Gastrocnemius medialis (tissue), 4 donors: ENCODE measurements at regions not wholly inside any gene's neighbourhood (a gene's known extent, or its start where the extent isn't known, plus 50 kb on each side); places are given as distances from the start of the nearest gene placed in this dataset.

Experiments used
- CTCF ChIP-seq, 5 experiments: fragments of 450-650 bp in 3 of 5; fragments of 200-600 bp in 2 of 5; sonication (generic) in 2 of 5; IDR thresholded peaks in 4 of 5; conservative IDR thresholded peaks in 1 of 5; 1 replicate in 4 of 5; 2 replicates in 1 of 5; pipeline ENCODE4 v1.5.1; 2016 to 2019; ENCODE audit warnings: antibody characterized with exemption in 5 of 5, mild to moderate bottlenecking in 3 of 5, moderate library complexity in 3 of 5
- POLR2A ChIP-seq, 2 donors: fragments of 450-650 bp; IDR thresholded peaks; one replicate each; pipeline ENCODE4 v1.6.1; 2017; ENCODE audit warnings: antibody characterized with exemption in 2 of 2, mild to moderate bottlenecking in 2 of 2, moderate library complexity in 2 of 2

- TF ChIP-seq CTCF (IDR thresholded peaks at IDR 0.05 in 4 of 5, conservative IDR thresholded peaks at IDR 0.05 in 1 of 5) (no peak), POLR2A (IDR thresholded peaks at IDR 0.05) (no peak)
Observed at GRCh38 chr10:57621466-57621865, 646.2 kb downstream of the IPMK start.
